Neuronal stem cell (in vitro differentiated cells): ENCODE measurements at regions not wholly inside any gene's neighbourhood (a gene's known extent, or its start where the extent isn't known, plus 50 kb on each side); places are given as distances from the start of the nearest gene placed in this dataset.
"Not testable (repeated sequence)": the region's sequence is repeated elsewhere in the genome, so short reads cannot be mapped to it uniquely, and the experiment has no call there.

Source experiments
- DNase-seq: peaks from one replicate; pipeline ENCODE4 v3.0.0-alpha.2; 2013; ENCODE audit warnings: low spot score
- H2AFZ ChIP-seq: one replicate; pipeline ENCODE4 v1.6.1; 2013; ENCODE audit warnings: mild to moderate bottlenecking, low read length, inconsistent platforms
- H2AK5ac ChIP-seq: 2 replicates; pipeline ENCODE4 v1.6.1; 2013; ENCODE audit warnings: low read depth, mild to moderate bottlenecking, inconsistent platforms, low read length, moderate library complexity, mixed read lengths
- H2BK120ac ChIP-seq: 2 replicates; pipeline ENCODE4 v1.6.1; 2013; ENCODE audit warnings: low read depth, mild to moderate bottlenecking, inconsistent platforms, low read length, moderate library complexity, mixed read lengths
- H2BK12ac ChIP-seq: one replicate; pipeline ENCODE4 v1.6.1; 2013; ENCODE audit warnings: low read length, inconsistent platforms
- H2BK15ac ChIP-seq: 2 replicates; pipeline ENCODE4 v1.6.1; 2013; ENCODE audit warnings: mild to moderate bottlenecking, low read length, inconsistent platforms, mixed read lengths
- H2BK5ac ChIP-seq: one replicate; pipeline ENCODE4 v1.6.1; 2013; ENCODE audit warnings: inconsistent platforms, mild to moderate bottlenecking, low read length, moderate library complexity
- H3K14ac ChIP-seq: one replicate; pipeline ENCODE4 v1.6.1; 2013; ENCODE audit warnings: low read length, inconsistent platforms
- H3K18ac ChIP-seq: 2 replicates; pipeline ENCODE4 v1.6.1; 2013; ENCODE audit warnings: low read length, inconsistent platforms
- H3K23ac ChIP-seq: 2 replicates; pipeline ENCODE4 v1.6.1; 2013; ENCODE audit warnings: low read depth, mild to moderate bottlenecking, mixed read lengths, low read length, inconsistent platforms; ENCODE audit not compliant: poor library complexity
- H3K27ac ChIP-seq: replicated peaks from 3 replicates; pipeline ENCODE4 v1.5.1; 2013; ENCODE audit warnings: low read length, inconsistent platforms
- H3K27me3 ChIP-seq, 3 experiments: 2 replicates each; pipeline ENCODE4 v1.6.1; 2013; ENCODE audit warnings: low read length in 3 of 3, mild to moderate bottlenecking in 2 of 3, inconsistent platforms in 1 of 3, low read depth in 1 of 3, mixed read lengths in 1 of 3, moderate library complexity in 1 of 3; ENCODE audit not compliant: control insufficient read depth in 3 of 3, insufficient read depth in 3 of 3
- H3K36me3 ChIP-seq, 2 donors: replicated peaks in 1 of 2; 2 replicates each; pipeline ENCODE4 v1.6.1; 2013; ENCODE audit warnings: low read length in 2 of 2; ENCODE audit not compliant: control insufficient read depth in 2 of 2, insufficient read depth in 2 of 2
- H3K4ac ChIP-seq: 2 replicates; pipeline ENCODE4 v1.6.1; 2013; ENCODE audit warnings: inconsistent platforms, mild to moderate bottlenecking, low read length, moderate library complexity
- H3K4me1 ChIP-seq, 2 donors: 1 replicate in 1 of 2; 2 replicates in 1 of 2; pipeline ENCODE4 v1.6.1; 2013; ENCODE audit warnings: low read length in 2 of 2, low read depth in 1 of 2; ENCODE audit not compliant: control insufficient read depth in 2 of 2, insufficient read depth in 1 of 2
- H3K4me2 ChIP-seq: one replicate; pipeline ENCODE4 v1.6.1; 2013; ENCODE audit warnings: mild to moderate bottlenecking, low read length, inconsistent platforms; ENCODE audit not compliant: insufficient read depth, poor library complexity, severe bottlenecking
- H3K4me3 ChIP-seq, 2 donors: 2 replicates each; pipeline ENCODE4 v1.5.1; 2013; ENCODE audit warnings: low read length in 2 of 2, mild to moderate bottlenecking in 2 of 2, inconsistent platforms in 1 of 2, moderate library complexity in 1 of 2
- H3K79me1 ChIP-seq: one replicate; pipeline ENCODE4 v1.6.1; 2013; ENCODE audit warnings: low read depth, mild to moderate bottlenecking, inconsistent platforms, low read length, moderate library complexity
- H3K9ac ChIP-seq: one replicate; pipeline ENCODE4 v1.6.1; 2013; ENCODE audit warnings: mild to moderate bottlenecking, low read depth, low read length, inconsistent platforms; ENCODE audit not compliant: poor library complexity
- H3K9me3 ChIP-seq, 2 donors: replicated peaks in 1 of 2; 2 replicates each; pipeline versions ENCODE3 to v1.6.1; 2013; ENCODE audit warnings: low read length in 2 of 2, mild to moderate bottlenecking in 2 of 2, inconsistent platforms in 1 of 2, low read depth in 1 of 2, mixed read lengths in 1 of 2, moderate library complexity in 1 of 2; ENCODE audit not compliant: control insufficient read depth in 2 of 2, insufficient read depth in 1 of 2
- H4K8ac ChIP-seq: one replicate; pipeline ENCODE4 v1.6.1; 2013; ENCODE audit warnings: low read depth, mild to moderate bottlenecking, inconsistent platforms, low read length, moderate library complexity
- H4K91ac ChIP-seq: one replicate; pipeline ENCODE4 v1.6.1; 2013; ENCODE audit warnings: low read length, low read depth, mild to moderate bottlenecking, inconsistent platforms; ENCODE audit not compliant: poor library complexity
- WGBS, 2 donors: extraction: QIAGEN DNeasy Blood & Tissue Kit; methylation state at CpG; one replicate each; pipeline ENCODE4 v1.1.7; 2013; ENCODE audit warnings: missing lambda C conversion rate in 2 of 2, mixed read lengths in 1 of 2; ENCODE audit not compliant: insufficient read length in 2 of 2, insufficient replicate concordance in 1 of 2; ENCODE audit errors: extremely low coverage in 2 of 2; 5-methylcytosine and 5-hydroxymethylcytosine counted together

GRCh38 chr9:106785200-106785599 is 77.8 kb upstream of the ZNF462 start:
- no peak overlapping the region for H2AK5ac ChIP-seq
- no peak overlapping the region for H3K4me2 ChIP-seq
- H4K8ac ChIP-seq: no peak overlapping the region
- no peak overlapping the region for H3K4me3 ChIP-seq
- H3K18ac ChIP-seq: no peak overlapping the region
- H3K9me3 ChIP-seq: no peaks in the 10 kb centered on the region
- H3K79me1 ChIP-seq: no peaks in the 10 kb centered on the region
- peaks cover 0 to 2% of the 10 kb centered on the region in 2 donors for H3K4me1 ChIP-seq
- H3K27me3 ChIP-seq: no peaks in the 10 kb centered on the region
- no peak overlapping the region for H2BK5ac ChIP-seq
- H3K27ac ChIP-seq: no peak overlapping the region
- H3K9ac ChIP-seq: no peak overlapping the region
- no peak overlapping the region for H4K91ac ChIP-seq
- no peak for DNase-seq
- WGBS, 2 donors: no CpG with 5 or more reads among the region's 3 CpGs
- no peak overlapping the region for H3K14ac ChIP-seq
- no peak overlapping the region for H3K4ac ChIP-seq
- H2AFZ ChIP-seq: no peak overlapping the region
- no peak overlapping the region for H2BK120ac ChIP-seq
- H2BK15ac ChIP-seq: no peak overlapping the region
- no peak overlapping the region for H3K23ac ChIP-seq
- no peak overlapping the region for H2BK12ac ChIP-seq
- no peaks in the 10 kb centered on the region for H3K36me3 ChIP-seq

DNA sequence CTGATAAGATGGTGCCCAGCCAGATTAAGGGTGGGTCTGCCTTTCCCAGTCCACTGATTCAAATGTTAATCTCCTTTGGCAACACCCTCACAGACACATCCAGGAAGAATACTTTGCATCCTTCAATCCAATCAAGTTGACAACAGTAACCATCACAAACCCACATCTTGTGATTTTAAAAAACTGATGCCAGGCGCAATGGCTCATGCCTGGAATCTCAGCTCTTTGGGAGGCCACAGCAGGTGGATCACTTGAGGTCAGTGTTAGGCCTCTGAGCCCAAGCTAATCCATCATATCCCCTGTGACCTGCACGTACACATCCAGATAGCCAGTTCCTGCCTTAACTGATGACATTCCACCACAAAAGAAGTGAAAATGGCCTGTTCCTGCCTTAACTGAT is 74.9 kb upstream of the ZNF462 start:
- not testable (repeated sequence) for H3K36me3 ChIP-seq, H3K9me3 ChIP-seq, H3K27me3 ChIP-seq, H3K4me3 ChIP-seq, H2BK120ac ChIP-seq, H3K4me2 ChIP-seq, H2BK12ac ChIP-seq, H3K4ac ChIP-seq, H3K27ac ChIP-seq, H4K8ac ChIP-seq, H2AFZ ChIP-seq, H3K9ac ChIP-seq, DNase-seq, H3K18ac ChIP-seq, H3K79me1 ChIP-seq, H2AK5ac ChIP-seq, H3K4me1 ChIP-seq, H2BK15ac ChIP-seq, H2BK5ac ChIP-seq, H3K23ac ChIP-seq, H3K14ac ChIP-seq, H4K91ac ChIP-seq
- WGBS, 2 donors: no CpG with 5 or more reads among the region's 2 CpGs

- Histone ChIP-seq H3K4me2 (no peak overlapping the region), H3K27me3 (no peaks in the 10 kb centered on the region), H3K9me3 (no peaks in the 10 kb centered on the region), H4K8ac (no peak overlapping the region), H3K18ac (no peak overlapping the region), H3K4me3 (no peak overlapping the region), H3K4ac (no peak overlapping the region), H3K23ac (no peak overlapping the region), H3K36me3 (no peaks in the 10 kb centered on the region), H2BK120ac (no peak overlapping the region), H2BK5ac (no peak overlapping the region), H2BK12ac (no peak overlapping the region), H2AFZ (no peak overlapping the region), H3K79me1 (no peaks in the 10 kb centered on the region), H2BK15ac (no peak overlapping the region), H3K9ac (no peak overlapping the region), H3K27ac (no peak overlapping the region), H4K91ac (no peak overlapping the region), H3K4me1 (peaks cover 2 to 5% of the 10 kb centered on the region in 2 donors), H2AK5ac (no peak overlapping the region), H3K14ac (no peak overlapping the region)
- no peak for DNase-seq
- no CpG with 5 or more reads among the region's 4 CpGs for WGBS, 2 donors
Measured at GRCh38 chr9:106795031-106795430, 67.9 kb upstream of the ZNF462 start.

DNA sequence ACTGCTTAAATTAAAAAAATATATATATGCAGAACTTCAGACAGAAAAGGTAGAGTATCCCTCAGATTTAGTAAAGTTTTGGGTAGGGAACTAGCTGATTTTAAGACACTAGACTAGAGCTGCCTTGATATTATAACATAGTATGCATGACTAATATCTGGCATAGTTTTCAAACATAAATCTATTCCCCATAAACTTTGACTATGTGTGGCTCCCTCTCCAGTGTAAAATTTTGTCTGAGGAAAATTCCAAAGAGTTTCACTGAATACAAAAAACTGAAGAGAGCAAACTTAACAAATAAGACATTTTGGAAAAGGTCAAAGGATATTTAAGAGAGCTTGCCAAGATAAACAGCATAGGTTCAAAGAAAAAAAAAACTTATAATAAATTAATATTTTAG is 66.2 kb upstream of the ZNF462 start:
- peaks cover 2 to 5% of the 10 kb centered on the region in 2 donors for H3K4me1 ChIP-seq
- no peak overlapping the region for H2BK5ac ChIP-seq
- H3K4me3 ChIP-seq: no peak overlapping the region
- no peak overlapping the region for H4K8ac ChIP-seq
- no peak overlapping the region for H2BK120ac ChIP-seq
- no peaks in the 10 kb centered on the region for H3K27me3 ChIP-seq
- no peak for DNase-seq
- H3K23ac ChIP-seq: no peak overlapping the region
- no peak overlapping the region for H3K9ac ChIP-seq
- no peak overlapping the region for H2BK15ac ChIP-seq
- no peak overlapping the region for H3K4ac ChIP-seq
- H3K4me2 ChIP-seq: no peak overlapping the region
- no peak overlapping the region for H3K14ac ChIP-seq
- no peak overlapping the region for H2AK5ac ChIP-seq
- H3K18ac ChIP-seq: no peak overlapping the region
- H2AFZ ChIP-seq: no peak overlapping the region
- H3K27ac ChIP-seq: no peak overlapping the region
- H3K9me3 ChIP-seq: peaks cover 0 to 5% of the 10 kb centered on the region in 2 donors
- no peaks in the 10 kb centered on the region for H3K36me3 ChIP-seq
- H4K91ac ChIP-seq: no peak overlapping the region
- H2BK12ac ChIP-seq: no peak overlapping the region
- H3K79me1 ChIP-seq: no peaks in the 10 kb centered on the region
